ENCODE measurements at regions not wholly inside any gene's neighbourhood (a gene's known extent, or its start where the extent isn't known, plus 50 kb on each side); places are given as distances from the start of the nearest gene placed in this dataset.

DNA sequence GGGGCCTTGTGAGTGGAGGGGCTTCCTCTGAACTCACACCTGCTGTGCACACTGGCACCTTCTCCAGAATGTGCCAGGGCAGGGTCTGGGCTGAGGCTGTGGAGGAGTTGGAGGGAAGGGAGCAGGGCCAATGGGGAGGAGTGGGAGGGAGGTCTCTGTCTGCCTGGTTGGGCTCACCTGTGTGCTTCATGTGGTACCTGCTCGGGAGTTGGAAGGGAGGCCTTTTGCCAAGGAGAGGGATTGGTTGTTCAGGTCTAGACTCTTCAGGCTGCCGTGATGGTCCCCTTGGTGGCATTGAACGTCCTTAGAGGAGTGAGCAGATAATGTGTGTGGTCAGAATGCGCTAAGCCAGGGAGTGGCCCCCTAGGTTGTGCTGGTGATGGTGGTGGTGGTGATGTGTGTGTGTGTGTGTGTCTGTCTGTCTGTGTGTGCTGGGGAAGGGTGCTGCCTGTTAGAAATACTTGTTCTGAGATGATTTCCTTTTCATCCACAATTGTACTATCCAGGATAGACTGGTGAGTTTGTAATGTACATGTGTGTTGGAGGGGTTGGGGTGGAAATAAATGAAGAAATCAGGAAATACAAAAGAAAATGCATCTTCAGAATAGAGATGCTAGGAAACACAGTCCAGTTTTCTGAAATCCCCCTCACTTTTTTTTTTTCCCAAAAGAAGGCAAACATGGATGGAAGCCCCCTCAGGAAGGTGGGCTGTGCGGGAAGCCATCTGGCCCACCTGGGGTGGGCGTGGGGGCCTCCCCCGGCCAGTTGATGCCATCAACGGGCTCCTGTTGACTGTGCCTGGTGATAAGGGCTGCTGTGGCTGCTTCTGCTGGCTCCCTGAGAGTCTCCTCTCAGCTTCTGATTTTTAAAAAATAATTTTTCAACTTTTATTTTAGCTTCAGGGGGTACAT, 140.5 kb upstream of the ZNF536 start:
- no peaks in the 10 kb centered on the region for H3K9me3 ChIP-seq (replicated peaks in 1 of 3)
- H3K4me1 ChIP-seq (replicated peaks in 1 of 2), result peaks cover 9 to 12% of the 10 kb centered on the region in 2 donors
- WGBS, 4 donors, result 69 to 83% (median 82%) methylated on average over 5 to 8 of the region's 8 CpGs
- TF ChIP-seq, protein P1, sequence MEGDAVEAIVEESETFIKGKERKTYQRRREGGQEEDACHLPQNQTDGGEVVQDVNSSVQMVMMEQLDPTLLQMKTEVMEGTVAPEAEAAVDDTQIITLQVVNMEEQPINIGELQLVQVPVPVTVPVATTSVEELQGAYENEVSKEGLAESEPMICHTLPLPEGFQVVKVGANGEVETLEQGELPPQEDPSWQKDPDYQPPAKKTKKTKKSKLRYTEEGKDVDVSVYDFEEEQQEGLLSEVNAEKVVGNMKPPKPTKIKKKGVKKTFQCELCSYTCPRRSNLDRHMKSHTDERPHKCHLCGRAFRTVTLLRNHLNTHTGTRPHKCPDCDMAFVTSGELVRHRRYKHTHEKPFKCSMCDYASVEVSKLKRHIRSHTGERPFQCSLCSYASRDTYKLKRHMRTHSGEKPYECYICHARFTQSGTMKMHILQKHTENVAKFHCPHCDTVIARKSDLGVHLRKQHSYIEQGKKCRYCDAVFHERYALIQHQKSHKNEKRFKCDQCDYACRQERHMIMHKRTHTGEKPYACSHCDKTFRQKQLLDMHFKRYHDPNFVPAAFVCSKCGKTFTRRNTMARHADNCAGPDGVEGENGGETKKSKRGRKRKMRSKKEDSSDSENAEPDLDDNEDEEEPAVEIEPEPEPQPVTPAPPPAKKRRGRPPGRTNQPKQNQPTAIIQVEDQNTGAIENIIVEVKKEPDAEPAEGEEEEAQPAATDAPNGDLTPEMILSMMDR (IDR thresholded peaks at IDR 0.05), result no peak
- no peak for TF ChIP-seq POLR2A (IDR thresholded peaks at IDR 0.05)
- H3K27me3 ChIP-seq, result no peaks in the 10 kb centered on the region
- no peak overlapping the region for H3K4me3 ChIP-seq
- H3K36me3 ChIP-seq (replicated peaks in 1 of 2), result no peaks in the 10 kb centered on the region
- H3K27ac ChIP-seq, result no peak overlapping the region
- intact Hi-C loops (cut with DNase I), result no loop called here
- DNase-seq, result no peak

DNA sequence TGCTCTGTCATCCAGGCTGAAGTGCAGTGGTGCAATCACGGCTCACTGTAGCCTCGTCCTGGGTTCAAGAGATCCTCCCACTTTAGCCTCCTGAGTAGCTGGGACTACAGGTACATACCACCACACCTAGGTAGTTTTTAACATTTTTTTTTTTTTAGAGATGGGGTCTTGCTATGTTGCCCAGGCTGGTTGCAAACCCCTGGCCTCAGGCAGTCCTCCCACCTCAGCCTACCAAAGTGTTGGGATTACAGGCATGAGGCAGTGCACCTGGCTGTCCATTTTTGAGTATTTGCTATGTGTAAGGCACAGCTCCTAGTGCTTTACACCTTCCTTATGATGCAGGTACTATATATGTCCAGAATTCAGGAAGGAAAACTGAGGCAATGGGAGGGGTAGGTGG, 138.8 kb upstream of the ZNF536 start:
- Histone ChIP-seq H3K9me3 (replicated peaks in 1 of 3) (no peaks in the 10 kb centered on the region), H3K4me1 (replicated peaks in 1 of 2) (peaks cover 0 to 4% of the 10 kb centered on the region in 2 donors), H3K27ac (no peak overlapping the region), H3K27me3 (no peaks in the 10 kb centered on the region), H3K4me3 (no peak overlapping the region), H3K36me3 (replicated peaks in 1 of 2) (no peaks in the 10 kb centered on the region)
- intact Hi-C loops (cut with DNase I), result no loop called here
- TF ChIP-seq POLR2A (IDR thresholded peaks at IDR 0.05), result no peak
- TF ChIP-seq, protein P1 (IDR thresholded peaks at IDR 0.05), result no peak
- WGBS, 4 donors, result 68 to 79% (median 71%) methylated on average over 2 of the region's 2 CpGs
- DNase-seq, result no peak

DNA sequence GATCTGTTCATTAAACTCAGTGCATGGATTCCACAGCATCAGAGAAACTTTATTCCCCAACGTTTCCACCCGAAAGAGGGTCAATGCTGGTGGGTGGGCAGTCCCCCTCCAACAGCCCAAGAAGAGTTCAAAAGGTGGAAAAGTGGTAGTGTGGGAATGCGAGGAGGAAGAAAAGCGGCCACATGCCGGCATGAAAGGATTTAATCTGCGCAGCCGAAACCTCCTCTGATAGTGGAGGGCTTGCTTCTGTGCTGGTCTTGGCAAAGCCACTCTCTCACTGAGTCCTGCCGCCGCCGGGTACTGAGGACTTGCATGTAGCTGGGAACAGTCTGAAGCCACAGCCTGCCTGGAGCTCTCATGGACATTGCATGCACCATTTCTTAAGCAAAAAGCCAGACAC, 136.2 kb upstream of the ZNF536 start:
- Histone ChIP-seq H3K27me3 (no peaks in the 10 kb centered on the region), H3K4me3 (no peak overlapping the region), H3K9me3 (replicated peaks in 1 of 3) (no peaks in the 10 kb centered on the region), H3K4me1 (replicated peaks in 1 of 2) (no peaks in the 10 kb centered on the region), H3K36me3 (replicated peaks in 1 of 2) (no peaks in the 10 kb centered on the region), H3K27ac (no peak overlapping the region)
- no peak for DNase-seq
- 55 to 64% (median 55%) methylated on average over 10 of the region's 10 CpGs for WGBS, 4 donors
- TF ChIP-seq, protein P1 (IDR thresholded peaks at IDR 0.05), result no peak
- no peak for TF ChIP-seq POLR2A (IDR thresholded peaks at IDR 0.05)
- intact Hi-C loops (cut with DNase I), result no loop called here

DNA sequence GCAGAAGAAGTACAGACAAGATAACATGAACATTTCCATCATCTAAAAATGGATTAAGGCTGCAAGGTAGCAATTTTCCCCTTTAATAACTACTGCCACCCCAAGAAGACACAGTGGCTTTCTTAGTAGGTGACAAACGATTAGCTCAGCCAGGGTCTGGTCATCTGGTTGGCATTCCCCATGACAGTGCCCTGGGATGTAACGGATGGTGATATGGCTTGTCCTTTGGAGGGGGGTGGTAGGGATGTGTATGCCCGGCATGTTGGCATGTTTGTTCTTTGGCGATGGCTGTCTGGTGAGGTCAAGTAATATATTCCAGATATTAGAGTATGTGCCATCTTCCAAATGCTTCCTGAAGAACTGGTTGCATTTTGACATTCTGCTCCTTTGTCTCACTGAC, 135.6 kb upstream of the ZNF536 start:
- 83 to 90% (median 88%) methylated on average over 3 to 4 of the region's 4 CpGs for WGBS, 4 donors
- Histone ChIP-seq H3K27ac (no peak overlapping the region), H3K9me3 (replicated peaks in 1 of 3) (no peaks in the 10 kb centered on the region), H3K27me3 (no peaks in the 10 kb centered on the region), H3K4me3 (no peak overlapping the region), H3K36me3 (replicated peaks in 1 of 2) (no peaks in the 10 kb centered on the region), H3K4me1 (replicated peaks in 1 of 2) (no peaks in the 10 kb centered on the region)
- DNase-seq, result no peak
- intact Hi-C loops (cut with DNase I), result no loop called here
- no peak for TF ChIP-seq POLR2A (IDR thresholded peaks at IDR 0.05)
- TF ChIP-seq, protein P1 (IDR thresholded peaks at IDR 0.05), result no peak
